Cardiac fibroblast (primary cell): ENCODE measurements at regions not wholly inside any gene's neighbourhood (a gene's known extent, or its start where the extent isn't known, plus 50 kb on each side); places are given as distances from the start of the nearest gene placed in this dataset.
"Not testable (repeated sequence)": the region's sequence is repeated elsewhere in the genome, so short reads cannot be mapped to it uniquely, and the experiment has no call there.

Experiments
- DNase-seq, 2 donors: peaks; one replicate each; pipeline versions ENCODE4 v3.0.0 to v3.0.0-alpha.2; 2010; ENCODE audit warnings: low read depth in 2 of 2
- H3K4me3 ChIP-seq, 2 donors: replicated peaks in 1 of 2; 1 replicate in 1 of 2; 2 replicates in 1 of 2; pipeline ENCODE4 v1.5.1; 2011; ENCODE audit warnings: low read depth in 2 of 2, low read length in 2 of 2, mild to moderate bottlenecking in 2 of 2, moderate library complexity in 1 of 2
- CTCF ChIP-seq: IDR thresholded peaks from one replicate; pipeline ENCODE4 v1.5.1; 2011; ENCODE audit warnings: low read depth, mild to moderate bottlenecking, low read length, inconsistent platforms

GRCh38 chrX:150211988-150212387 is 151.1 kb upstream of the MAMLD1 start:
- no peak overlapping the region for H3K4me3 ChIP-seq
- peak in 1 of 2 donors; percentile 78 for DNase-seq
- no peak for TF ChIP-seq CTCF

GRCh38 chrX:150212672-150213480 is 150.2 kb upstream of the MAMLD1 start:
- no peak overlapping the region for H3K4me3 ChIP-seq
- DNase-seq: peak; percentile 31 to 71
- no peak for TF ChIP-seq CTCF

- H3K4me3 ChIP-seq: no peak overlapping the region
- DNase-seq: peak in 1 of 2 donors; percentile 14
- no peak for TF ChIP-seq CTCF
Measured at GRCh38 chrX:150213481-150214030, 149.6 kb upstream of the MAMLD1 start.

- H3K4me3 ChIP-seq, DNase-seq: not testable (repeated sequence)
Measured at GRCh38 chrX:150216000-150216399, 147.1 kb upstream of the MAMLD1 start.

- H3K4me3 ChIP-seq: no peak overlapping the region
- no peak for DNase-seq
- TF ChIP-seq CTCF: no peak
Measured at GRCh38 chrX:150216716-150217115, 146.4 kb upstream of the MAMLD1 start.

- no peak for DNase-seq
- no peak overlapping the region for H3K4me3 ChIP-seq
- TF ChIP-seq CTCF: no peak
Measured at GRCh38 chrX:150217609-150218008, 145.5 kb upstream of the MAMLD1 start.

- H3K4me3 ChIP-seq: no peak overlapping the region
- no peak for TF ChIP-seq CTCF
- peak; percentile 20 to 39 for DNase-seq
Measured at GRCh38 chrX:150219374-150220185, 143.5 kb upstream of the MAMLD1 start.
